ENCODE measurements at regions not wholly inside any gene's neighbourhood (a gene's known extent, or its start where the extent isn't known, plus 50 kb on each side); places are given as distances from the start of the nearest gene placed in this dataset.

- TF ChIP-seq POLR2AphosphoS5 (IDR thresholded peaks at IDR 0.05): no peak
- no peak for TF ChIP-seq POLR2A (IDR thresholded peaks at IDR 0.05; ENCODE audit: low read depth)
Observed at GRCh38 chr7:131226514-131226865, 101.2 kb upstream of the MKLN1 start.

Data from esophagus muscularis mucosa (tissue), 2 donors.